Activated T-cell treated with anti-CD3 and anti-CD28 coated beads, Interleukin-2, amount 50 U/mL, for 1 hour (primary cell): ENCODE measurements at regions not wholly inside any gene's neighbourhood (a gene's known extent, or its start where the extent isn't known, plus 50 kb on each side); places are given as distances from the start of the nearest gene placed in this dataset.
"Not testable (repeated sequence)": the region's sequence is repeated elsewhere in the genome, so short reads cannot be mapped to it uniquely, and the experiment has no call there.

Experiments
- DNase-seq: peaks from one replicate; pipeline ENCODE4 v3.0.0-alpha.2; 2020

DNA sequence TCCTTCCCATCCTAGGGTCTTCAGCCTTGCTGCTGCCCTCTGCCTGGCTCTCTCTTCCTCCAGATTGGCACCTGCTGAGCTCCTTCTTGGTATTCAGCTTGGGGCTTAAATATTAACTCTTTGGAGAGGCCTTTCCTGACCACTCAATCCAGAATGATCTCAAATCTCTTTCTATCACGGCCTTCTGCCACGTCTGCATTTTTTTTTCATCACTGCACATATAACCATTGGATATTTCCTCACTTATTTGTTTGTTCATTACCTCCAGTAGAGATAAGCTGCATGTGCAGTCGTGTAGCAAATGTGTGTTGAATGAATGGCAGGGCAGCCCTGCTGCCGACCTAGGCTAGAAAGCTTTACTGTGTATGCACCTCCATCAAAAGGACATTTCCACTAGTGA lies 51.6 kb upstream of the MPP7 start:
- no peak for DNase-seq

DNA sequence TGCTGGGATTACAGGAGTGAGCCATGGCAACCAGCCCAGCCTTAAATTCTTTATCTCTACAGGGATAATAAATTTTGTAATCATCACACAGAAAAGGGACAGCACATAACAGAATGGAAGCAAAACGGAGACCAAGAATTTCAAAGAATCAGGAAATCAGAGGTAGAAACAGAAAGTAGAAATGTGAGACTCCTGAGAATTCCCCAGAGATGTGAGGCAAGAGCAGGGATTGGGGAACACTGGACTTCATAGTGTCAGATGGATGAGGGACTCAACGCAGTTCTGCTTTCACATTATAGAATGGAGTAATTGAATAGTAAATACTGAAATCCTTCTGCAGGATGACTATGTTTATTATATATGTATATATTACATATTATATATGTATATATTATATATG lies 52.5 kb upstream of the MPP7 start:
- DNase-seq: no peak

DNA sequence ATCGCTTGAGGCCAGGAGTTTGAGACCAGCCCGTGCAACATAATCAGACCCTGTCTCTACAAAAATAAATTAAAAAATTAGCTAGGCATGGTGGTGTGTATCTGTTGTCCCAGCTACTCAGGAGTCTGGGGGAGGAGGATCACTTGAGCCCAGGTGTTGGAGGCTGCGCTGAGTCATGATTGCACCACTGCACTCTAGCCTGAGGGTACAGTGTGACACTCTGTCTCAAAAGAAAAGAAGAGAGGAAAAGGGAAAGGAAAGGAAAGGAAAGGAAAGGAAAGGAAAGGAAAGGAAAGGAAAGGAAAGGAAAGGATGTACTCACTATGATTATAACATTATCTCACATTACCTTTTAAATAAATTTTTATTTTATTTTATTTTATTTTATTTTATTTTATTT lies 56.5 kb upstream of the MPP7 start:
- DNase-seq: no peak

DNA sequence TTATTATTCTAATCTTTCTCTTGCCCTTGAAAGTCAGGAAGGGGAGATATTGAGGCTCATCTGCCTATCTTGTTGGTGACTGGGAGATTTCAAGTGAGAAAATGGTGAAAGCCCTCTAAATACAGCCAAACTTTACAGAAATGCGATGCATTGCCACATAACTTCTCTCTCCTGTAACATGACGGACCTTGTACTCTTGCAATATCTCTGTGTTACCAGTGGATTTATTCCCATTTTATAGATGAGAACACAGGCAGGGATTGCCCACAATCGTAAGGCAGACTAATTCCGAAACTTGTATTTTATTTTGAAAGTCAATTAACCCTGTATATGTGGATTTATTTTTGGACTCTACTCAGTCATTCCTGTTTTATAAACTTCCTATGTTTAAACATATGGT lies 57.3 kb upstream of the MPP7 start:
- no peak for DNase-seq

DNA sequence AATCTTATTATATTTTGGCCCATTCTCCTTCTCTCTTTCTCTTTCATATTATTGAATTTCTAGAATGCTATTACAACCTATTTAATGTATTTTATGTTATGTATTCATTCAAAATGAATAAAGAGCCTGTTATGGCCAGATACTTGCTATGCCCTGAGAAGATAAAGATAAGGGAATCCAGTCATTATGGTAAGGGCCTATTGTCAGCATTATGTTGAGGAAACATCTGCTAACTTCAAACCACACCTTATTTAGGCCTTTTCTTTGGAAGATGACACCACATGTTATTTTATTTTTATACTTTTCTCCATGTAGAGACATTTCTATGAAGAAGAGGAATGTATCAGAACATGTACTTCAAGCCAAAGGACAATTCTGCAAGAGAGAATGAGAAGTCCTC lies 60.5 kb upstream of the MPP7 start:
- DNase-seq: no peak

DNA sequence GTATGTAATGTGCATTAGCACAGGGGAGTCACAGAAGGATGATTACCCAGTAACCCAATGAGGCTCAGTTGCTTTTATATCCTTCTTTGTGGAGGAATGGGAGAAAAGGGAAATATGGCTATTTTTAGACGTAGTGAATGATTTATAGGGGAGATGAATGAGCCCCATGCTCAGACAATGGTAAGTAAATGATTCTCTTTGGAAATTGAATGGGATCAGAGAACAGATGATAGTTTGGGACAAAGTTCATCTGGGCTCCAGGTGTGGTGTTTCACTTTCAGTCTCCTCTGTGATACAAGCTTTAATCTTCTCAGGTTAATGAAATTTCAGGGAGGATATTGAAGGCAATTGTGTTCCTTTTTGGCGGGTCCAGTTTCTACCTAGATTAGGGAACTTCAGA lies 63.0 kb upstream of the MPP7 start:
- DNase-seq: no peak

DNA sequence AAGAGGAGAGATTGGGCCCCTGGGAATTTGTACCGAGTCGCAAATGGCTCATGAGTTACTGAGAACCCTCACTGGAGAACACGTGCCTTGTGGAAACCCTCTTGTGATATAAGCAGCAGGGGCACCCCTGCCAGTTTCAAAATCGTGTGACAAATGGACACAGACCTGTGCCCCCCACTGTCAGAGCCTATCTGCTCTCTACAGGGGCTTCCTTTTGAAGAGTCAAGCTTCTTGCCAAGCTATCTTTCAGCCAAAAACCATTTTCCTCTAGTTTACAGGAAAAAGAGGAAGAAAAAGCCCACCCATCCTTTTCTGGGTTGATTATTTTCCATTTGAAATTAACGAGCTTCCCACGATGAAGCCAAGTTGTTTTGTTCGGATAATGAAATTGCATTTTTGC lies 64.1 kb upstream of the MPP7 start:
- no peak for DNase-seq

DNA sequence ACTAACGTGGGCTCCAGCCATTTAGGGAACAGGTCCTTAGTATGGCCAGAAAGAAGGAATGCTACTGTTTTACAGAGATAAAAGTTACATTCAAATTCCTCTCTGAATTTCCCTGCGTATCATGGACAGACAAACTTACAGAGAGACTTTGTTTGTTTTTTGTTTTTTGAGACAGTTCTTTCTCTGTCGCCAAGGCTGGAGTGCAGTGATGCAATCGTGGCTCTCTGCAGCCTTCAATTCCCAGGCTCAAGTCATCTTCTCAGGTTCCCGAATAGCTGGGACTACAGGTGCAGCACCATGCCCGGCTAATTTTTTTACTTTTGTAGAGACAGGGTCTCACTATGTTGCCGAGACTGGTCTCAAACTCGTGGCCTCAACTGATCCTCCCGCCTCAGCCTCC lies 64.5 kb upstream of the MPP7 start:
- DNase-seq: no peak

DNA sequence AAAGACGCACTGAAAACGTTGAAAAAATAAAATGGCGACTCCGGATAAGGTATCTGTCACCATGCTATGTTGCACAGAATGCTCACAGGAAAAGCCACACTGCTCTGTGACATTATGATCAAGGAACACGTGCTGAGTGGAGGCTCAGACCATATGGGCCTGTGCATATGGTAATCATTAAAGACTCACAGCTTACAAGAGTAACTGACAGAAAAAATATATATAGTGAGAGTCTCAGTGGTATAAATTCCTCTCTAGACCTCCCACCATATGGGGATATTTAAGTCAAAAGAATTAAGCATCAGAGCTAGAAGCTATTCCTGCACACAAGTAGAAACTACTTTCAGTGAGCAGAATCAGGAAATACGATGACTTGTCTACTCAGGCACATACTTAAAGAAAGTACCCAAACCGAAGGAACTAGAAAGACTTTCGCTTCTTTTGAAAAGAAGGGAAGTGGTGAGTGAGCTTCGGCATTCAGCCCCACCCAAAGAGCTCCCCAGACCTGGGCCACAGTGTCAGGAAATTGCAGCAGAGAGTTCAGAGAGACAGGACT lies 65.1 kb upstream of the MPP7 start:
- peak; percentile 51 for DNase-seq

DNA sequence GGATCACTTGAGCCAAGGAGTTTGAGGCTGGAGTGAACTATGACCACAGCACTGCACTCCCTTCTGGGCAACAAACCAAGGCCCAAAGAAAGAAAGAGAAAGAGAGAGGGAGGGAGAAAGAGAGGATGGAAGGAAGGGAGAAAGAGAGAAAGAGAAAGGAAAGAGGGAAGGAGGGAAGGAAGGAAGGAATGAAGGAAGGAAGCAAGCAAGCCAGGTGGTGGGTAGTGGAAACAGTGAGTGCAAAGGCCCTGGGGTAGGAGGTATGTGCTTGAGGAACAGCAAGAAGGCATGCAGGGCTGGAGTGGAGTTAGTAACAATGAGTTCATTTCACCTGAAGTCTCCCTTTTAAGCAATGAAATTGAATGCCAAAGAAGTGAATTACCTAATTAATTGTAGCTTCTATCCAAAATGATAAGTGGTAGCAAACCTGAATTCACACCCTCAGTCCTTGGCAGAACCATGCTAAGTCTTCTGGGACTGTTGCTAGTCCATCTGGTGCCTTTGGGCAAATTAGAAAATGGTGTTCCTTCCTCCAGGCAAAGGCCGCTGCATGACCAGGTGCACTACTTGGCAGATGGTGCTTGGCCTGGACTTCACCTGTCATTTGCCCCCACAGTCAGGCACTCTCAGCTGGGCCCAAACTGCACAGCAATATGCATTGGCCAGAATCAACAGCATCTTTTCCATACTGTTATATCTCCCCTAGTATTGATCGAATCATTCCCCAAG lies 67.4 kb upstream of the MPP7 start:
- DNase-seq: no peak

DNA sequence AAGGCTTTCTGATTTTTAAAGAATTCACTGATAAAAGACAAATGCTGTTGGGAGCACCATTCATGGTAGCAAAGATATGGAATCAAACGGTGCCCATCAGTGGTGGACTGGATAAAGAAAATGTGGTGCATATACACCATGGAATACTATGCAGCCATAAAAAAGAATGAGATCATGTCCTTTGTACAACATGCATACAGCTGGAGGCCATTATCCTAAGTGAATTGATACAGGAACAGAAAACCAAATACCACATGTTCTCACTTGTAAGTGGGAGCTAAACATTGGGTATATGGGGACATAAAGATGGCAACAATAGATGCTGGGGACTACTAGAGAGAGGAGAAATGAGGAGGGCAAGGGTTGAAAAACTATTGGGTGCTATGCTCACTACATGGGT lies 68.8 kb upstream of the MPP7 start:
- not testable (repeated sequence) for DNase-seq

DNA sequence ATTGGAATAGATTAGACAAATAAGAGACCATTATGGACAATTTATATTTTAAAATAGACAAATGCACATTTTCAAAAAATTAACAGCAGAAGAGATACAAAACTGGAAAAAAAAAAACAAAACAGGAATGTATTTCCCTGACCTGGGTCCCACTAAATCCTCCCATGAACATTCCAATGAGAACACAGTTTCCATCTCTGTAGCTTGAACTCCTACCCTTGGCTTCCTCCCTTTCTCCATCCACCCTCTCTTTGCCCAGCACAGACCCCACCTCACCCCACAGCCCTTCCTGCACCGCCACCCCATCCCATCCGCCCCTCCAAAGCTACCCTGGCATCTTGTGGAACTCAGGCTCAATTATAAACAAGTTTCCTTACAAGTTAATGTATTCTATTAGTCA lies 71.2 kb upstream of the MPP7 start:
- DNase-seq: no peak

DNA sequence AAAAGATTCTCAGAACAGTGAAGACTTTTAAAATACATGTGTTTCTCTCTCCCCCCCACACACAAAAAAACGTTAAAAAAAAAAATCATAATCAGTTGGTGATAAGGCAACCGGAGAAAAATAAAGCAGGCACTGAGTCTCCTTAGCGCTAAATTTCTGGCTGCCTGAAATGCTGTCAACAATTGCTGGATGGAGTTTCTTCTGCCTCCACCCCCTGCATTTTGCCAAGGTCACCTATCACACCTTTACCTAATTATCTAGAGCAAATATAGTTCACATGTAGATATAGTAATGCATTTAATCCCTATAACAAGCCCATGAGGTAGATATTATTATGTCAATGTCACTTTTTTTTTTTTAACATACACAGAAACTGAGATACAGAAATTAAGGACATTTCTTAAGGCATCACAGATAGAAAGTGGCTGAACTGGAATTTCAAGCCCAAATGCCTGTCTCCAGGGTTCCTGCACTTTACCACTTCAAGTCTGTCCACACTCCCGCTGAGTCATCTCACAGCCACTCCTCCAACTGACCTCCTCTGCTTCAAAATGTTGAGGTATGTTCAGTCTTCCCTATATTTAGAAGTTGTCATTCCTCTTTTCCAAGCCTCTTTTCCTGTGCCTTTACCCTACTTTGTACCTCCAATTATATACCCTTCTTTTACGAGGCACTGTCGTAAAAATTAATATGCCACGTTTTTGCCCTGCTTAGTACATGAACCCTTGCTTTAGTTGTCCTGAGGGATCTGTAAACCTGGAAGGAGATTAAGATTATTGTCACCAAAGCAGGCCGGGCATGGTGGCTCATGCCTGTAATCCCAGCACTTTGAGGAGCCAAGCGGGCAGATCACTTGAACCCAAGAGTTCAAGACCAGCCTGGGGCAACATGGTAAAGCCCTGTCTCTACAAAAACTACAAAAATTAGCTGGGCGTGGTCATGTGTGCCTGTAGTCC lies 72.8 kb upstream of the MPP7 start:
- no peak for DNase-seq

DNA sequence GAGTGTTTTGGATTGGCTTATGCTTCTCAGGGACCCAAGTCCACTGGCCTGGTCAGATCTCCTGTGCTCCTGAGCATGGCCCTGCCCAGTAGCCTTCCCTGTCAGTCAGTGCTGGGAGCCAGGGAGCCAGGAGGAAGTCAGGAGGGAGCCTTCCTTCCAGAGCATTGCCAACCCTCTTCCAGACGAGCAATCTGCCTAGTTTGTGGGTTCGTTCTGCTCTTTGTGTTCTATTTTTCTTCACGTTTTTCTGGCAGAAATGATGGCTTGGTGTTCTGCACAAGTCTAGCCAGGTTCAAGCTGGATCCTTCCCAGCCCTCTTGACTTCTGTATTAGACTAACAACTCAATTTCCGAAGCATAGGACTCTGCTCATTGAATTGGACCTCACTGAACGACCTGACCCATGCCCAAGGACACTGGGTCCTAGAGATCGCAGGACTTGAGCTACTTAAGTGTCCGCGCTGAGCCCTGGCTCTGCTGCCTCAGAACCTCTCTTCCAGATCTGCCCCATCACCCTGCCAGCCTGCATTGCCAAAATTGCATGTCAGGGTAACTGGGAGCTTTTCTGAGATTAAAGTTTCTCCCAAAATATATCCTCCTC lies 76.2 kb upstream of the MPP7 start:
- no peak for DNase-seq

DNA sequence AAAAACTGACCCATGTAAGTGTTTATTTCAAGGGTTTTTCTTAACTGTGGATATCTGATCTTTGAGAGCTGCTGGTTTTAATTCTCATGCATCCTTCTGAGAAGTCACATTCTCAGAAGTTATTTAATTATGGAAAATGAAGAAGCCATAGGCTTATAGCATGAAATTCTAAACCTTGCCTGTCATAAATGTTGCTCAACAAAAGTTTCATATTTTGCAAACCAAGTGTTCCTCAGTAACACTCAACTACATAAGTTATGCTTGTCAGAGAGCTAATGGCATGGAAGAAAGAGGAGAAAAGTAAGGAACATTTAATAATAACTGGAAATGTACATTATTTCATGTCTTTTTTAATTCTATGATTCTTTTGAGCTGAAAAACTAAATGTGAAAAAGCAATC lies 78.6 kb upstream of the MPP7 start:
- no peak for DNase-seq

DNA sequence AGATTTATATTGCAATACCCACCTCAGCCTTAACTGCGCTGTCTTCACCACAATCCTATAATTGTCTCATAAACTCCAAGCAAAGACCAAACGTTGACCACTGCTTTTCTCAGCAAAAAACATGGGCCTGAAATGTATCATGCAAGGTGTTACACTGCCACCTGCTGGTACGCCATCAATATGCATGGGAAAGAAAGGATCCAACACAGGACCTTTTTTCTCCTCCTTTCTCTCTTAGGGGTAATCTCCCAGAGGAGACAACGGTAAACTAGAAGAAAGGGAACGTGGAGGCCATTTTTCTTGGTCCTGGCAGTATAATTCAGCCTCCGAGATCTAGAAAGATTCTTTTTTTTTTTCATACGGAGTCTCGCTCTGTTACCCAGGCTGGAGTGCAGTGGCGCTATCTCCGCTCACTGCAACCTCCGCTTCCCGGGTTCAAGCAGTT lies 79.1 kb upstream of the MPP7 start:
- DNase-seq: peak; percentile 79

DNA sequence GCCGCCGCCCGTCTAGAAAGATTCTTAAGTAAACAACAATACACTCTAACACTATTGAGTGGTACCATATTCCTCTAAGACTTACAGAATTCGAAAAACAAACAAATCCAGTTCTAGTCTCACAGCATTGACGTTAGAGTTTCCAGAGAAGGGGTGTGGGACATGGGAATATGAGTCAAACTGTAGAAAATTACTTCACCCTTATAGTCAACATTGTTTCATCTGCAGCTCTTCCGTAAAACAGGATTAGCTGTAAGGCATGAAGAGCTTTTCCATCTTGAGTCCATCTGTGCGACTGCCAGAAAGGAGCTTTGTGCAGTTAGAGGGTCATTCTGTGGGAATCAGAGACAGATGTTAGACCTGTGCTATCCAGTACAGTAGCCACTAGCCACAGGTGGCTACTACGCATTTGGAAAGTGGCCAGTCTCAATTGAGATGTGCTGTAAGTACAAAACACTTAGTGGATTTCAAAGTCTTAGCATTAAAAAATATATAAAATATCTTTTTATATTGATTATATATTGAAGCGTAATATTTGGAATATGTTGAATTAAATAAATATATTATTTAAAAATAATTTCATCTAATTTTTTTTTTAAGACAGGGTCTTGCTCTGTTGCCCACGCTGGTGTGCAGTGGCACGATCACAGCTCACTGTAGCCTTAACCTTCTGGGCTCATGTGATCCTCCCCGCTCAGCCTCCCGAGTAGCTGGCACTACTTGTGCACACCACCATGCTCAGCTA lies 79.8 kb upstream of the MPP7 start:
- DNase-seq: no peak

DNA sequence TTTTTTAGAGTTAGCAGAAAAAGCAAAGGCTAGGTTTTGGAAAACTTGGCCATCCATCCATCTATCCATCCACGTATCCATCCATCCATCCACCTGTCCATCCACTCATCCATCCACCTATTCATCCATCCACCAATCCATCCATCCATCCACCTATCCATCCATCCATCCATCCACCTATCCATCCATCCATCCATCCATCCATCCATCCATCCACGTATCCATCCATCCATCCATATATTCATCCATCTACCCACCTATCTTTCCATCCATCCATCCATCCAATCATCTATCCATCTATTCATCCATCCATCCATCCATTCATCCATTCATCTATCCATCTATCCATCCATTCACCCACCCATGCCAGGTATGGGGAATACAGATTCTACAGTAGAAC lies 81.7 kb upstream of the MPP7 start:
- DNase-seq: no peak

DNA sequence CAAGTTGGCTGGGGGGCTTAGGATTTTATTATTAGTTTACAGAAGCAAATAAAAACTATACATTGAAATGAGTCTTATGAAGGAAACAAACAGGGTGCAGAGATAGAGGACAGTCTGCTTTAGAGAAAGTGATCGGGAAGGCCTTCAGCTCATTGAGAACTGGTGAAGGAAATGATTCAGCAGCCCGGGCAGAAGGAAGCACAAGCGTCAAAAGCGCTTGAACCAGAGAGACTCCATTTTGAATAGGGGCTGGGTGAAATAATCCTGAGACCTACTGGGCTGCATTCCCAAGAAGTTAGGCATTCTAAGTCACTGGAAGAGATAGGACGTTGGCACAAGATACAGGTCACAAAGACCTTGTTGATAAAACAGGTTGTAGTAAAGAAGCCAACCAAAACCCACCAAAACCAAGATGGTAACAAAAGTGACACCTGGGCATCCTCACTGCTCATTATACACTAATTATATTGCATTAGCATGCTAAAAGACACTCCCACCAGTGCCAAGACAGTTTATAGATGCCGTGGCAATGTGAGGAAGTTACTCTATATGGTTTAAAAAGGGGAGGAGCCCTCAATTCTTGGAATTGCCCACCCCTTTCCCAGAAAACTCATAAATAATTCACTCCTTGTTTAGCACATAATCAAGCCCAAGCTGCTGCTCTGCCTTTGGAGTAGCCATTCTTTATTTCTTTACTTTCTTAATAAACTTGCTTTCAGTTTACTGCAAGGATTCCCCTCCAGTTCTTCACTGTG lies 83.1 kb upstream of the MPP7 start:
- DNase-seq: no peak

DNA sequence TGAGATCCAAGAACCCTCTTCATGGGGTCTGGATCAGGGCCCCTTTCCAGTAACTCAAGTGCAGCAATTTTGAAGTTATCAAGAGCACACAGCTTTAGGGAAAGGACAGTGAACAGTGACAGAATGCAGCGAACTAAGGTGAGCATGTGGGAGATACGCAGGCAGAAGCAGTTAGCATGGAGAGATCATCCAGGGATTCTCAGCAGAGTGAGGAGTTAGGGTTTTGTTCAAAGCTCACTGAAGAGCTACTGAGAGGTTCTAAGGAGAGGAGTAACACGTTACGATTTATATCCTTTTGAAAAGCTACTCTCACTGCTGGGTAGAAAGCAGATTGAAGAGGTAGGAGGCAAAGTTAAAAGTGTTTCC lies 83.6 kb upstream of the MPP7 start:
- no peak for DNase-seq

DNA sequence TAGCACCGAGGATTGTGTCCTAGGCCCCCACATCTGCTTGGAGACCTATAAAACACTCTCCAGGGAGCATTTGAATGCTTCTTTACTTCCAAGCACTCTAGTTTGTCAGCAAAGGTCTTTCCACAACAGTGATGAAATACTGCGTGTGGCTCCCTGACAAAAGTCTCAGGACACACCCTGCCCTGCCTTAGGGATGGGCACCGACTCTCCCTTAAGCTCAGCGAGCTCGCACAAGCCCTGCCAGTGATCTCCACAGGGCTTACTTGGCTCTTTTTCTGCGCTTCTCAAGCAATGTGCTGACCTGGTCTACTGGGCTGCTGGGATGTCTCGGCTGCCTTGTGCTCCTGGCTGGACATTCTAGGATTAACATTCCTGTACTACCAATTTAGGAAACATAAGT lies 84.3 kb upstream of the MPP7 start:
- DNase-seq: no peak

DNA sequence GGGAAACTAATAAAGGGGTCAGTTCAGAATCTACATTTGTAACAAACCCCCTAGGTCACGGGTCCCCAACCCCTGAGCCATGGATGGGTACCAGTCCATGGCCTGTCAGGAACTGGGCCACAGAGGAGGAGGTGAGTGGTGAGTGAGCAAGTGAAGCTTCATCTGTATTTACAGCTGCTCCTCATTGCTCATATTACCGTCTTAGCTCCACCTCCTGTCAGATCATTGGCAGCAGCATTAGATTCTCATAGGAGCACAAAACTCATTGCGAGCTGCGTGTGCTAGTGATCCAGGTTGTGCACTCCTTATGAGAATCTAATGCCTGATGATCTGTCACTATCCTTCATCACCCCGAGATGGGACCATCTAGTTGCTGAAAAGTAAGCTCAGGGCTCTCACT lies 88.4 kb upstream of the MPP7 start:
- no peak for DNase-seq
